Cardiac muscle cell (in vitro differentiated cells and primary cell): ENCODE measurements at regions not wholly inside any gene's neighbourhood (a gene's known extent, or its start where the extent isn't known, plus 50 kb on each side); places are given as distances from the start of the nearest gene placed in this dataset.

Experiments
- DNase-seq, 2 donors: peaks; one replicate each; pipeline versions ENCODE4 v3.0.0 to v3.0.0-alpha.2; 2010 to 2017; ENCODE audit warnings: low read depth in 1 of 2, low spot score in 1 of 2
- H3K27ac ChIP-seq: fragments of 200-600 bp; sonication (generic); 2 replicates; pipeline ENCODE4 v1.5.1; 2016
- H3K27me3 ChIP-seq: fragments of 200-600 bp; sonication (generic); 2 replicates; pipeline ENCODE4 v1.6.0; 2016; ENCODE audit warnings: control low read depth
- H3K36me3 ChIP-seq: fragments of 200-600 bp; sonication (generic); 2 replicates; pipeline ENCODE4 v1.5.1; 2016; ENCODE audit warnings: control low read depth
- H3K4me1 ChIP-seq: fragments of 200-600 bp; sonication (generic); 2 replicates; pipeline ENCODE4 v1.8.1; 2017; ENCODE audit warnings: low read depth, mild to moderate bottlenecking, mixed run types
- H3K4me3 ChIP-seq: fragments of 200-600 bp; sonication (generic); 2 replicates; pipeline ENCODE4 v1.5.1; 2016; ENCODE audit warnings: mild to moderate bottlenecking
- H3K9me3 ChIP-seq: fragments of 200-600 bp; sonication (generic); 2 replicates; pipeline ENCODE4 v1.5.1; 2017; ENCODE audit warnings: low read depth, mild to moderate bottlenecking, control low read depth
- TF ChIP-seq, protein P1 (sequence below): IDR thresholded peaks from 2 replicates; pipeline ENCODE4 v1.5.1; 2012; ENCODE audit warnings: low read depth, mild to moderate bottlenecking, low read length

GRCh38 chr1:87785386-87785785 is 456.7 kb downstream of the LMO4 start:
- no peak for DNase-seq
- H3K27ac ChIP-seq = no peak overlapping the region

GRCh38 chr1:87786229-87786628 is 457.5 kb downstream of the LMO4 start:
- Histone ChIP-seq H3K4me1 (peaks cover 27% of the 10 kb centered on the region), H3K36me3 (no peaks in the 10 kb centered on the region), H3K27ac (no peak overlapping the region), H3K9me3 (no peaks in the 10 kb centered on the region), H3K4me3 (no peak overlapping the region), H3K27me3 (no peaks in the 10 kb centered on the region)
- DNase-seq = no peak
- TF ChIP-seq, protein P1, sequence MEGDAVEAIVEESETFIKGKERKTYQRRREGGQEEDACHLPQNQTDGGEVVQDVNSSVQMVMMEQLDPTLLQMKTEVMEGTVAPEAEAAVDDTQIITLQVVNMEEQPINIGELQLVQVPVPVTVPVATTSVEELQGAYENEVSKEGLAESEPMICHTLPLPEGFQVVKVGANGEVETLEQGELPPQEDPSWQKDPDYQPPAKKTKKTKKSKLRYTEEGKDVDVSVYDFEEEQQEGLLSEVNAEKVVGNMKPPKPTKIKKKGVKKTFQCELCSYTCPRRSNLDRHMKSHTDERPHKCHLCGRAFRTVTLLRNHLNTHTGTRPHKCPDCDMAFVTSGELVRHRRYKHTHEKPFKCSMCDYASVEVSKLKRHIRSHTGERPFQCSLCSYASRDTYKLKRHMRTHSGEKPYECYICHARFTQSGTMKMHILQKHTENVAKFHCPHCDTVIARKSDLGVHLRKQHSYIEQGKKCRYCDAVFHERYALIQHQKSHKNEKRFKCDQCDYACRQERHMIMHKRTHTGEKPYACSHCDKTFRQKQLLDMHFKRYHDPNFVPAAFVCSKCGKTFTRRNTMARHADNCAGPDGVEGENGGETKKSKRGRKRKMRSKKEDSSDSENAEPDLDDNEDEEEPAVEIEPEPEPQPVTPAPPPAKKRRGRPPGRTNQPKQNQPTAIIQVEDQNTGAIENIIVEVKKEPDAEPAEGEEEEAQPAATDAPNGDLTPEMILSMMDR = no peak

More at GRCh38 chr1:87785386-87785785, 456.7 kb downstream of the LMO4 start:
- Histone ChIP-seq H3K4me1 (peaks cover 27% of the 10 kb centered on the region), H3K4me3 (no peak overlapping the region), H3K36me3 (no peaks in the 10 kb centered on the region), H3K27me3 (no peaks in the 10 kb centered on the region), H3K9me3 (no peaks in the 10 kb centered on the region)
- TF ChIP-seq, protein P1 = no peak

DNA sequence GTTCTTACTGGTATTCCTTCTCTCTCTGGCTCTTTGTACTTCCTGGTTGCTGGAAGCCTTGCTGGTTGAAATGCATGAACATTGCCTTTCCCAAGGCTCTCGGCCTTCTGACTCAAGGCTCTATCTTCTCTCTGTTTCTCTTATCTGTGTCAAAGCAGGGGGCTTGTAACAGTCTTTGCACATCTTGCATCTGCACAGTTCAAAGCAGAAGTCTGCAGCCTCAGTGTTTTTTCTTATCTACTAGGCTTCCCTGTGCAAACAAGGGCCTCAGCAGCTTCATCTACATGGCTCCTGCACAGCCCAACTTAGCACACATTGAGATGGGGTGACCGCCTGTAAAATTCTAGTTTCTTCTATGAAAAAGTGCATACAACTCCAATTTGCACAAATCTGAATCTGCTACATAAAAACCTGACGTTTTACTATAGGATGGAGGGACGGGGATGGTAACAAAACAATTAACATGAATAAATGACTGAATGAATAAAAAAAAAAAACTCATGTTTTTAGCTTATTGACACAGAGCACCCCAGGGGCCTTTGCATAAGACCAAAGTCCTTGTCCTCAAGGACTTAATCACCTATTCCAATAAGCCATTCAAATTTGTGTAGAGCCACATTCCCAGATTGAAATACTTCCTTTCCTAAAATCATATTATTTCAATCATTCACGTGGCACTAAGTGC is 458.3 kb downstream of the LMO4 start:
- H3K4me3 ChIP-seq = no peak overlapping the region
- no peaks in the 10 kb centered on the region for H3K9me3 ChIP-seq
- no peaks in the 10 kb centered on the region for H3K27me3 ChIP-seq
- H3K27ac ChIP-seq = no peak overlapping the region
- H3K4me1 ChIP-seq = peaks cover 27% of the 10 kb centered on the region
- no peaks in the 10 kb centered on the region for H3K36me3 ChIP-seq
- TF ChIP-seq, protein P1 = no peak
- no peak for DNase-seq

DNA sequence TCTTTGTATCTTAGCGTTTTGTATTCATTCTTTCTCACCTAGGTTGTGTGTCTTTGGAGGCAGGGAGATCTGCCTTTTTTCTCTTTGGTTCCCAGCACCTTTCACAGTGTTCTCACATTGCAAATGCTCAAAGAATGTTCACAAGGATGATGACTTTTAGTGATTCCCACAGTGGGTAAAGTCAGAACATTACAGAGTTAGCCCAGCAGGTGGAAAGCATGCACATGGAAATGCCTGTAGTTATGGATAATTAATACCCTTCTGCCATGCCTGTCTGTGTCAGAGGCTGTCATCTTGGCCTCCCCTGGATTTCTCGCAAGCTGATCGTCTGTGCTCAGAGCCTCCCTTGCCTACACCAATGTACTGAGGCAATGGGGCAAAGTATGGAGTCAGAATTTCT is 458.9 kb downstream of the LMO4 start:
- no peaks in the 10 kb centered on the region for H3K9me3 ChIP-seq
- TF ChIP-seq, protein P1 = no peak
- H3K27ac ChIP-seq = no peak overlapping the region
- no peak overlapping the region for H3K4me3 ChIP-seq
- H3K36me3 ChIP-seq = no peaks in the 10 kb centered on the region
- H3K4me1 ChIP-seq = peaks cover 27% of the 10 kb centered on the region
- no peak for DNase-seq
- H3K27me3 ChIP-seq = no peaks in the 10 kb centered on the region

- no peaks in the 10 kb centered on the region for H3K27me3 ChIP-seq
- TF ChIP-seq, protein P1 = no peak
- H3K4me3 ChIP-seq = no peak overlapping the region
- no peak for DNase-seq
- no peaks in the 10 kb centered on the region for H3K36me3 ChIP-seq
- no peaks in the 10 kb centered on the region for H3K9me3 ChIP-seq
- no peak overlapping the region for H3K27ac ChIP-seq
- H3K4me1 ChIP-seq = peaks cover 27% of the 10 kb centered on the region
These were observed 462.1 kb downstream of the LMO4 start for GRCh38 chr1:87790756-87791155.
